ENCODE measurements at regions not wholly inside any gene's neighbourhood (a gene's known extent, or its start where the extent isn't known, plus 50 kb on each side); places are given as distances from the start of the nearest gene placed in this dataset.

DNA sequence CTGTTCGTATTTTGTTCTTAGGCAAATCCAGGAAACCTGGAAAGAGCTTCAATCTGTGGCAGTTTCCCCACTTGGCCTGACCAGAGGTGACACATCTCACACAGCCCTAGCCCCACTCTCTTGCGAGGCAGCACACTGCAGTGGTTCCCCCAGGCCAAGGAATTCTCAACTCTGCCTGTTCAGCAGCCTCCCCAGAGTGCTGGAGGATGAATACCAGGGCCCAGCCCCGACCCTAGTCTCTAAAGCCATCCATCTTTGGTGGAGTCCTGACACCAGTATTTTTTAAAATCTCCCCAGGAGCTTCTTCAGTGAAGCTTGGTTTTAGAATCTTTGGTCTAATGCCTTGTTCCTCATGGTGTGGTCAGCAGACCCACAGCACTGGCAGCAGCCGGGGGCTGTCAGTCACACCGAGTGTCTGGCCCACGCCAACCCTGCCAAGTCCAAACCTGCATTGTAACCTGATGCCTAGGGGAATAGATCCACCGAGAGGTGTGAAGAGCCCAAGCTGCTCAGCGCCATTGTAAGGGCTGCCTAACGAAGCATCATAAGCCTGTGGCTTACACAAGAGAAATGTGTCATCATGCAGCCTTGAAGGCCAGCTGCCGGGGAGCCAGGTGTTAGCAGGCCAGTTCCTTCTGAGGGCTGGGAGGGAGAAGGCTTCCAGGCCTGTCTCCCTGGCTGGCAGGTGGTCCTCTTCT is 428.7 kb upstream of the ID2 start:
- TF ChIP-seq, protein P1, sequence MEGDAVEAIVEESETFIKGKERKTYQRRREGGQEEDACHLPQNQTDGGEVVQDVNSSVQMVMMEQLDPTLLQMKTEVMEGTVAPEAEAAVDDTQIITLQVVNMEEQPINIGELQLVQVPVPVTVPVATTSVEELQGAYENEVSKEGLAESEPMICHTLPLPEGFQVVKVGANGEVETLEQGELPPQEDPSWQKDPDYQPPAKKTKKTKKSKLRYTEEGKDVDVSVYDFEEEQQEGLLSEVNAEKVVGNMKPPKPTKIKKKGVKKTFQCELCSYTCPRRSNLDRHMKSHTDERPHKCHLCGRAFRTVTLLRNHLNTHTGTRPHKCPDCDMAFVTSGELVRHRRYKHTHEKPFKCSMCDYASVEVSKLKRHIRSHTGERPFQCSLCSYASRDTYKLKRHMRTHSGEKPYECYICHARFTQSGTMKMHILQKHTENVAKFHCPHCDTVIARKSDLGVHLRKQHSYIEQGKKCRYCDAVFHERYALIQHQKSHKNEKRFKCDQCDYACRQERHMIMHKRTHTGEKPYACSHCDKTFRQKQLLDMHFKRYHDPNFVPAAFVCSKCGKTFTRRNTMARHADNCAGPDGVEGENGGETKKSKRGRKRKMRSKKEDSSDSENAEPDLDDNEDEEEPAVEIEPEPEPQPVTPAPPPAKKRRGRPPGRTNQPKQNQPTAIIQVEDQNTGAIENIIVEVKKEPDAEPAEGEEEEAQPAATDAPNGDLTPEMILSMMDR (IDR thresholded peaks at IDR 0.05) = no peak
- TF ChIP-seq POLR2A (IDR thresholded peaks at IDR 0.05) = no peak
